Stimulated activated CD4-positive, alpha-beta T cell treated with anti-CD3 and anti-CD28 coated beads, Interleukin-4, amount 100 ng/mL, for 1 hour (primary cell): ENCODE measurements at regions not wholly inside any gene's neighbourhood (a gene's known extent, or its start where the extent isn't known, plus 50 kb on each side); places are given as distances from the start of the nearest gene placed in this dataset.

Source experiments
- DNase-seq: peaks from one replicate; pipeline ENCODE4 v3.0.0-alpha.2; 2020

- no peak for DNase-seq
Observed at GRCh38 chr13:50670847-50671496, 172.5 kb downstream of the DLEU7 start.

GRCh38 chr13:50671497-50671850 lies 172.0 kb downstream of the DLEU7 start:
- no peak for DNase-seq

- DNase-seq: no peak
Observed at GRCh38 chr13:50672025-50672424, 171.5 kb downstream of the DLEU7 start.

- DNase-seq: no peak
Observed at GRCh38 chr13:50675651-50676050, 167.8 kb downstream of the DLEU7 start.

- DNase-seq: no peak
Observed at GRCh38 chr13:50676602-50677001, 166.9 kb downstream of the DLEU7 start.

- DNase-seq: no peak
Observed at GRCh38 chr13:50677258-50677657, 166.2 kb downstream of the DLEU7 start.

- no peak for DNase-seq
Observed at GRCh38 chr13:50677687-50678463, 165.6 kb downstream of the DLEU7 start.

GRCh38 chr13:50678464-50679162 lies 164.9 kb downstream of the DLEU7 start:
- no peak for DNase-seq

GRCh38 chr13:50679321-50679720 lies 164.2 kb downstream of the DLEU7 start:
- no peak for DNase-seq

GRCh38 chr13:50682002-50682401 lies 161.5 kb downstream of the DLEU7 start:
- DNase-seq: no peak

GRCh38 chr13:50682966-50683365 lies 160.5 kb downstream of the DLEU7 start:
- DNase-seq: no peak

GRCh38 chr13:50684366-50684765 lies 159.1 kb downstream of the DLEU7 start:
- no peak for DNase-seq

GRCh38 chr13:50685491-50685890 lies 158.0 kb downstream of the DLEU7 start:
- DNase-seq: no peak

GRCh38 chr13:50685956-50686355 lies 157.5 kb downstream of the DLEU7 start:
- no peak for DNase-seq

- no peak for DNase-seq
Observed at GRCh38 chr13:50686551-50686950, 156.9 kb downstream of the DLEU7 start.

- no peak for DNase-seq
Observed at GRCh38 chr13:50687545-50687944, 155.9 kb downstream of the DLEU7 start.

GRCh38 chr13:50690006-50690405 lies 153.5 kb downstream of the DLEU7 start:
- DNase-seq: no peak

- no peak for DNase-seq
Observed at GRCh38 chr13:50691176-50691680, 152.3 kb downstream of the DLEU7 start.

GRCh38 chr13:50691681-50692263 lies 151.7 kb downstream of the DLEU7 start:
- no peak for DNase-seq

- no peak for DNase-seq
Observed at GRCh38 chr13:50692396-50692915, 151.0 kb downstream of the DLEU7 start.

GRCh38 chr13:50693727-50694126 lies 149.8 kb downstream of the DLEU7 start:
- no peak for DNase-seq

GRCh38 chr13:50697746-50698539 lies 145.5 kb downstream of the DLEU7 start:
- DNase-seq: no peak
